Fibroblast of lung (primary cell): ENCODE measurements at regions not wholly inside any gene's neighbourhood (a gene's known extent, or its start where the extent isn't known, plus 50 kb on each side); places are given as distances from the start of the nearest gene placed in this dataset.

Source experiments
- DNase-seq, 2 donors: peaks; one replicate each; pipeline versions ENCODE4 v3.0.0 to v3.0.0-alpha.2; 2010; ENCODE audit warnings: low read depth in 2 of 2
- H2AFZ ChIP-seq: 2 replicates; pipeline ENCODE4 v1.5.1; 2012; ENCODE audit warnings: low read length, control low read depth, inconsistent platforms
- H3K27ac ChIP-seq: 2 replicates; pipeline ENCODE4 v1.5.1; 2011; ENCODE audit warnings: low read length, control low read depth; ENCODE audit not compliant: insufficient read depth
- H3K27me3 ChIP-seq: 2 replicates; pipeline ENCODE4 v1.5.1; 2011; ENCODE audit warnings: mild to moderate bottlenecking, low read length; ENCODE audit not compliant: control insufficient read depth, insufficient read depth
- H3K36me3 ChIP-seq: 2 replicates; pipeline ENCODE4 v1.5.1; 2011; ENCODE audit warnings: low read length; ENCODE audit not compliant: control insufficient read depth, insufficient read depth
- H3K4me1 ChIP-seq: 2 replicates; pipeline ENCODE4 v1.5.1; 2011; ENCODE audit warnings: low read length; ENCODE audit not compliant: control insufficient read depth, insufficient read depth; ENCODE audit errors: extremely low read depth
- H3K4me2 ChIP-seq: 2 replicates; pipeline ENCODE4 v1.5.1; 2011; ENCODE audit warnings: low read length, control low read depth; ENCODE audit not compliant: insufficient read depth; ENCODE audit errors: extremely low read depth
- H3K4me3 ChIP-seq, 4 experiments: fragments of 200-600 bp in 1 of 4; sonication (generic) in 1 of 4; replicated peaks in 1 of 4; 2 replicates each; pipeline ENCODE4 v1.5.1; 2011 to 2016; ENCODE audit warnings: low read length in 4 of 4, low read depth in 3 of 4, mild to moderate bottlenecking in 3 of 4, control low read depth in 2 of 4, inconsistent platforms in 1 of 4, mixed read lengths in 1 of 4; ENCODE audit not compliant: insufficient read depth in 1 of 4; ENCODE audit errors: control extremely low read depth in 1 of 4
- H3K79me2 ChIP-seq: 2 replicates; pipeline ENCODE4 v1.5.1; 2012; ENCODE audit warnings: mild to moderate bottlenecking, low read length, inconsistent platforms; ENCODE audit not compliant: control insufficient read depth, insufficient read depth
- H3K9ac ChIP-seq: 2 replicates; pipeline ENCODE4 v1.5.1; 2011; ENCODE audit warnings: mild to moderate bottlenecking, low read length, control low read depth; ENCODE audit not compliant: insufficient read depth
- H3K9me3 ChIP-seq: 2 replicates; pipeline ENCODE4 v1.5.1; 2012; ENCODE audit warnings: low read depth, low read length; ENCODE audit not compliant: control insufficient read depth, insufficient read depth
- H4K20me1 ChIP-seq: 2 replicates; pipeline ENCODE4 v1.5.1; 2011; ENCODE audit warnings: low read length; ENCODE audit not compliant: control insufficient read depth, insufficient read depth; ENCODE audit errors: extremely low read depth
- CTCF ChIP-seq, 2 donors: IDR thresholded peaks in 1 of 2; conservative IDR thresholded peaks in 1 of 2; 1 replicate in 1 of 2; 2 replicates in 1 of 2; pipeline ENCODE4 v1.5.1; 2011 to 2012; ENCODE audit warnings: low read length in 2 of 2, control low read depth in 1 of 2, inconsistent platforms in 1 of 2, low read depth in 1 of 2, mild to moderate bottlenecking in 1 of 2
- EZH2 ChIP-seq: IDR thresholded peaks from 2 replicates; pipeline ENCODE4 v1.5.1; 2012; ENCODE audit warnings: low read length, control low read depth, mild to moderate bottlenecking; ENCODE audit errors: missing control alignments

- H3K27me3 ChIP-seq, result no peaks in the 10 kb centered on the region
- no peak for DNase-seq
- no peaks in the 10 kb centered on the region for H3K79me2 ChIP-seq
- peaks cover 5% of the 10 kb centered on the region for H3K4me1 ChIP-seq
- H3K4me2 ChIP-seq, result no peak overlapping the region
- TF ChIP-seq CTCF (conservative IDR thresholded peaks at IDR 0.05 in 1 of 2, IDR thresholded peaks at IDR 0.05 in 1 of 2; ENCODE audit: low read depth in 1 of 2, low read length in 2 of 2) (no peak), EZH2 (no peak)
- H3K27ac ChIP-seq, result no peak overlapping the region
- H3K9ac ChIP-seq, result no peak overlapping the region
- no peak overlapping the region for H2AFZ ChIP-seq
- H3K4me3 ChIP-seq, result no peak overlapping the region
- H3K36me3 ChIP-seq, result no peaks in the 10 kb centered on the region
- H4K20me1 ChIP-seq, result no peaks in the 10 kb centered on the region
- no peaks in the 10 kb centered on the region for H3K9me3 ChIP-seq
These were observed 58.6 kb upstream of the LIFR start for GRCh38 chr5:38615042-38615441.

GRCh38 chr5:38615981-38616451 lies 59.6 kb upstream of the LIFR start:
- H3K27me3 ChIP-seq, result no peaks in the 10 kb centered on the region
- no peak overlapping the region for H2AFZ ChIP-seq
- H3K9me3 ChIP-seq, result no peaks in the 10 kb centered on the region
- H3K36me3 ChIP-seq, result no peaks in the 10 kb centered on the region
- H3K4me1 ChIP-seq, result peaks cover 5% of the 10 kb centered on the region
- H4K20me1 ChIP-seq, result no peaks in the 10 kb centered on the region
- peak; percentile 64 to 74 for DNase-seq
- H3K79me2 ChIP-seq, result no peaks in the 10 kb centered on the region
- H3K4me3 ChIP-seq, result no peak overlapping the region
- H3K9ac ChIP-seq, result no peak overlapping the region
- H3K4me2 ChIP-seq, result no peak overlapping the region
- TF ChIP-seq CTCF (conservative IDR thresholded peaks at IDR 0.05 in 1 of 2, IDR thresholded peaks at IDR 0.05 in 1 of 2; ENCODE audit: low read depth in 1 of 2, low read length in 2 of 2) (no peak), EZH2 (no peak)
- H3K27ac ChIP-seq, result no peak overlapping the region

GRCh38 chr5:38618154-38618553 lies 61.7 kb upstream of the LIFR start:
- Histone ChIP-seq H3K27ac (no peak overlapping the region), H2AFZ (no peak overlapping the region), H3K4me3 (no peak overlapping the region), H3K4me1 (peaks cover 3% of the 10 kb centered on the region), H4K20me1 (no peaks in the 10 kb centered on the region), H3K9me3 (no peaks in the 10 kb centered on the region), H3K4me2 (no peak overlapping the region), H3K9ac (no peak overlapping the region), H3K27me3 (no peaks in the 10 kb centered on the region), H3K36me3 (no peaks in the 10 kb centered on the region), H3K79me2 (no peaks in the 10 kb centered on the region)
- TF ChIP-seq EZH2 (no peak), CTCF (conservative IDR thresholded peaks at IDR 0.05 in 1 of 2, IDR thresholded peaks at IDR 0.05 in 1 of 2; ENCODE audit: low read depth in 1 of 2, low read length in 2 of 2) (no peak)
- no peak for DNase-seq
